ENCODE measurements at regions not wholly inside any gene's neighbourhood (a gene's known extent, or its start where the extent isn't known, plus 50 kb on each side); places are given as distances from the start of the nearest gene placed in this dataset.

DNA sequence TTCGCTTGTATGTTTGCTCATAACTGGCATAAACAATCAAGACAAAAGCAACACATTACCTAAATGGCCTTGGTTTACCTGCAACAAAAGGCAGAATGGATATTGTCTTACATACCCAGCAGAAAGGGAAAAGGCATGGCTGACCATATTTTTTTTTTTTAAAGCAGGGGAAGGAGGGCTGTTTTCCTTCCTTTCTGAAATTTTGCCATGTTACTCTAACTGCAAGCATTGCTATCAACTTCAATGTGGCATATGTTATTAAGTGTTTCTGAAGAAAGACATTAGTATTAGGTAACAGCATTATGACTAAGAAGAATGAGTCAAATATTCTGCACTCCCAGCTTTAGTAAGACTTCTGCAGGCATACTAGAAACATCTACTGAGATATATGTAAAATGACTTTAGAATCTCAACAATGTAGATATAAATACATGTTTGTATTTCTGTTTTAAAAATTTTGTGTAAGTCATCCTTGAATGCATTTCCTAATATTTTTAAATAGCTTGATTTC, 512.6 kb upstream of the FAM241A start:
- TF ChIP-seq, protein P1, sequence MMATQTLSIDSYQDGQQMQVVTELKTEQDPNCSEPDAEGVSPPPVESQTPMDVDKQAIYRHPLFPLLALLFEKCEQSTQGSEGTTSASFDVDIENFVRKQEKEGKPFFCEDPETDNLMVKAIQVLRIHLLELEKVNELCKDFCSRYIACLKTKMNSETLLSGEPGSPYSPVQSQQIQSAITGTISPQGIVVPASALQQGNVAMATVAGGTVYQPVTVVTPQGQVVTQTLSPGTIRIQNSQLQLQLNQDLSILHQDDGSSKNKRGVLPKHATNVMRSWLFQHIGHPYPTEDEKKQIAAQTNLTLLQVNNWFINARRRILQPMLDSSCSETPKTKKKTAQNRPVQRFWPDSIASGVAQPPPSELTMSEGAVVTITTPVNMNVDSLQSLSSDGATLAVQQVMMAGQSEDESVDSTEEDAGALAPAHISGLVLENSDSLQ (IDR thresholded peaks at IDR 0.05): no peak
- no peak for TF ChIP-seq RFX5 (IDR thresholded peaks at IDR 0.05; ENCODE audit: low read depth, low read length)
- TF ChIP-seq, protein P2, sequence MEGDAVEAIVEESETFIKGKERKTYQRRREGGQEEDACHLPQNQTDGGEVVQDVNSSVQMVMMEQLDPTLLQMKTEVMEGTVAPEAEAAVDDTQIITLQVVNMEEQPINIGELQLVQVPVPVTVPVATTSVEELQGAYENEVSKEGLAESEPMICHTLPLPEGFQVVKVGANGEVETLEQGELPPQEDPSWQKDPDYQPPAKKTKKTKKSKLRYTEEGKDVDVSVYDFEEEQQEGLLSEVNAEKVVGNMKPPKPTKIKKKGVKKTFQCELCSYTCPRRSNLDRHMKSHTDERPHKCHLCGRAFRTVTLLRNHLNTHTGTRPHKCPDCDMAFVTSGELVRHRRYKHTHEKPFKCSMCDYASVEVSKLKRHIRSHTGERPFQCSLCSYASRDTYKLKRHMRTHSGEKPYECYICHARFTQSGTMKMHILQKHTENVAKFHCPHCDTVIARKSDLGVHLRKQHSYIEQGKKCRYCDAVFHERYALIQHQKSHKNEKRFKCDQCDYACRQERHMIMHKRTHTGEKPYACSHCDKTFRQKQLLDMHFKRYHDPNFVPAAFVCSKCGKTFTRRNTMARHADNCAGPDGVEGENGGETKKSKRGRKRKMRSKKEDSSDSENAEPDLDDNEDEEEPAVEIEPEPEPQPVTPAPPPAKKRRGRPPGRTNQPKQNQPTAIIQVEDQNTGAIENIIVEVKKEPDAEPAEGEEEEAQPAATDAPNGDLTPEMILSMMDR (IDR thresholded peaks at IDR 0.05 in 2 of 3, conservative IDR thresholded peaks at IDR 0.05 in 1 of 3; ENCODE audit: control insufficient read depth in 2 of 3, extremely low read depth in 1 of 3, insufficient read depth in 1 of 3, low read depth in 3 of 3, low read length in 3 of 3): no peak
- no peak for TF ChIP-seq SP1 (IDR thresholded peaks at IDR 0.05; ENCODE audit: low read depth, low read length)
- no peak for TF ChIP-seq HCFC1 (IDR thresholded peaks at IDR 0.05; ENCODE audit: low read length)
- TF ChIP-seq, protein P3, sequence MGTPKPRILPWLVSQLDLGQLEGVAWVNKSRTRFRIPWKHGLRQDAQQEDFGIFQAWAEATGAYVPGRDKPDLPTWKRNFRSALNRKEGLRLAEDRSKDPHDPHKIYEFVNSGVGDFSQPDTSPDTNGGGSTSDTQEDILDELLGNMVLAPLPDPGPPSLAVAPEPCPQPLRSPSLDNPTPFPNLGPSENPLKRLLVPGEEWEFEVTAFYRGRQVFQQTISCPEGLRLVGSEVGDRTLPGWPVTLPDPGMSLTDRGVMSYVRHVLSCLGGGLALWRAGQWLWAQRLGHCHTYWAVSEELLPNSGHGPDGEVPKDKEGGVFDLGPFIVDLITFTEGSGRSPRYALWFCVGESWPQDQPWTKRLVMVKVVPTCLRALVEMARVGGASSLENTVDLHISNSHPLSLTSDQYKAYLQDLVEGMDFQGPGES (IDR thresholded peaks at IDR 0.05): no peak
- TF ChIP-seq IKZF1 (conservative IDR thresholded peaks at IDR 0.05): no peak
- TF ChIP-seq, protein P4, sequence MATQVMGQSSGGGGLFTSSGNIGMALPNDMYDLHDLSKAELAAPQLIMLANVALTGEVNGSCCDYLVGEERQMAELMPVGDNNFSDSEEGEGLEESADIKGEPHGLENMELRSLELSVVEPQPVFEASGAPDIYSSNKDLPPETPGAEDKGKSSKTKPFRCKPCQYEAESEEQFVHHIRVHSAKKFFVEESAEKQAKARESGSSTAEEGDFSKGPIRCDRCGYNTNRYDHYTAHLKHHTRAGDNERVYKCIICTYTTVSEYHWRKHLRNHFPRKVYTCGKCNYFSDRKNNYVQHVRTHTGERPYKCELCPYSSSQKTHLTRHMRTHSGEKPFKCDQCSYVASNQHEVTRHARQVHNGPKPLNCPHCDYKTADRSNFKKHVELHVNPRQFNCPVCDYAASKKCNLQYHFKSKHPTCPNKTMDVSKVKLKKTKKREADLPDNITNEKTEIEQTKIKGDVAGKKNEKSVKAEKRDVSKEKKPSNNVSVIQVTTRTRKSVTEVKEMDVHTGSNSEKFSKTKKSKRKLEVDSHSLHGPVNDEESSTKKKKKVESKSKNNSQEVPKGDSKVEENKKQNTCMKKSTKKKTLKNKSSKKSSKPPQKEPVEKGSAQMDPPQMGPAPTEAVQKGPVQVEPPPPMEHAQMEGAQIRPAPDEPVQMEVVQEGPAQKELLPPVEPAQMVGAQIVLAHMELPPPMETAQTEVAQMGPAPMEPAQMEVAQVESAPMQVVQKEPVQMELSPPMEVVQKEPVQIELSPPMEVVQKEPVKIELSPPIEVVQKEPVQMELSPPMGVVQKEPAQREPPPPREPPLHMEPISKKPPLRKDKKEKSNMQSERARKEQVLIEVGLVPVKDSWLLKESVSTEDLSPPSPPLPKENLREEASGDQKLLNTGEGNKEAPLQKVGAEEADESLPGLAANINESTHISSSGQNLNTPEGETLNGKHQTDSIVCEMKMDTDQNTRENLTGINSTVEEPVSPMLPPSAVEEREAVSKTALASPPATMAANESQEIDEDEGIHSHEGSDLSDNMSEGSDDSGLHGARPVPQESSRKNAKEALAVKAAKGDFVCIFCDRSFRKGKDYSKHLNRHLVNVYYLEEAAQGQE (IDR thresholded peaks at IDR 0.05; ENCODE audit: low read depth, low read length): no peak
- no peak for TF ChIP-seq ZNF274 (IDR thresholded peaks at IDR 0.05; ENCODE audit: insufficient read depth, insufficient read length)
- no peak for TF ChIP-seq BRCA1 (IDR thresholded peaks at IDR 0.05; ENCODE audit: low read depth, low read length)
- TF ChIP-seq EP300 (IDR thresholded peaks at IDR 0.05; ENCODE audit: borderline replicate concordance in 1 of 2, control insufficient read depth in 1 of 2, low read depth in 2 of 2, low read length in 2 of 2): no peak
